Gastrocnemius medialis (tissue), 4 donors: ENCODE measurements at regions not wholly inside any gene's neighbourhood (a gene's known extent, or its start where the extent isn't known, plus 50 kb on each side); places are given as distances from the start of the nearest gene placed in this dataset.

ENCODE experiments used
- ATAC-seq, 2 donors: fragments of 150-250 bp; one replicate each; pipeline ENCODE4 v1.9.1; 2016
- DNase-seq, 2 donors: peaks; one replicate each; pipeline ENCODE4 v3.0.0-alpha.2; 2019
- H3K27ac ChIP-seq, 4 donors: fragments of 200-600 bp; sonication (generic); 1 replicate in 1 of 4; 2 replicates in 3 of 4; pipeline ENCODE4 v1.5.1; 2016 to 2018; ENCODE audit warnings: mild to moderate bottlenecking in 2 of 4, moderate library complexity in 1 of 4
- H3K27me3 ChIP-seq, 3 donors: fragments of 200-600 bp; sonication (generic) in 2 of 3; 1 replicate in 1 of 3; 2 replicates in 2 of 3; pipeline versions ENCODE4 v1.5.1 to v1.6.0; 2016 to 2019; ENCODE audit warnings: mild to moderate bottlenecking in 1 of 3, moderate library complexity in 1 of 3
- H3K36me3 ChIP-seq, 2 donors: fragments of 200-600 bp; sonication (generic) in 1 of 2; one replicate each; pipeline ENCODE4 v1.5.1; 2017 to 2018
- H3K4me1 ChIP-seq, 2 donors: fragments of 200-600 bp; sonication (generic) in 1 of 2; one replicate each; pipeline ENCODE4 v1.5.1; 2016 to 2017; ENCODE audit warnings: mild to moderate bottlenecking in 2 of 2
- H3K4me3 ChIP-seq, 4 donors: fragments of 200-600 bp; sonication (generic) in 3 of 4; 1 replicate in 1 of 4; 2 replicates in 3 of 4; pipeline ENCODE4 v1.5.1; 2016 to 2019; ENCODE audit warnings: mild to moderate bottlenecking in 2 of 4
- H3K9me3 ChIP-seq, 3 donors: fragments of 200-600 bp; sonication (generic) in 2 of 3; 1 replicate in 1 of 3; 2 replicates in 2 of 3; pipeline ENCODE4 v1.5.1; 2016 to 2019
- POLR2A ChIP-seq, 2 donors: fragments of 450-650 bp; IDR thresholded peaks; one replicate each; pipeline ENCODE4 v1.6.1; 2017; ENCODE audit warnings: antibody characterized with exemption in 2 of 2, mild to moderate bottlenecking in 2 of 2, moderate library complexity in 2 of 2
- in situ Hi-C, 4 donors: fragments of 200-750 bp; cut with MboI; loops; one replicate each; pipeline versions ENCODE4 v1.15.0 to v1.8.0; 2017; ENCODE audit warnings: low sequenced_read_pairs in 4 of 4
- intact Hi-C: fragments of 100-400 bp; cut with DNase I; formaldehyde crosslinking; loops from one replicate; pipeline ENCODE4 v1.15.1; 2023; ENCODE audit warnings: low total_unique reads
- TF ChIP-seq, protein P1 (sequence below), 5 experiments: fragments of 450-650 bp in 3 of 5; fragments of 200-600 bp in 2 of 5; sonication (generic) in 2 of 5; IDR thresholded peaks in 4 of 5; conservative IDR thresholded peaks in 1 of 5; 1 replicate in 4 of 5; 2 replicates in 1 of 5; pipeline ENCODE4 v1.5.1; 2016 to 2019; ENCODE audit warnings: antibody characterized with exemption in 5 of 5, mild to moderate bottlenecking in 3 of 5, moderate library complexity in 3 of 5

DNA sequence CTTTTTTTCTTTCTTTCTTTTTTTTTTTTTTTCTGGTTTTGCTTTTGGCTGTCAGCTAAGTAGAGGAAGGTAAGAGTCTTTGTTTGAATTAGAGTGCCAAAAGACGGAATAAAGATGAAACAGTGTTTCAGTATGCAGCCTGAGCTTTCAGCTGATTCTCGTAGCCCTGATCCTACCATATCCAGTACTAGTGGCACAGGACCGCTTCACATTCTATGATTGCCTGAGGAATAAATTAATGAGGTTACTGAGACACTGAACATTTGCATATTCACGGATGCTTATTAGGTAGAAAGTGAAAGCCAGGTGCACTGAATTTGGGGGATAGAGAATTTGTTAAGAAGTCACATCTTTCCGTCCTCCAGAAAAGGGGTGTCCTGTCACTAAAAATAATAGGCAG lies 421.5 kb upstream of the POU3F3 start:
- Histone ChIP-seq H3K27me3 (peaks cover 0 to 7% (median 4%) of the 10 kb centered on the region in 3 donors), H3K27ac (no peak overlapping the region), H3K4me3 (no peak overlapping the region), H3K36me3 (no peaks in the 10 kb centered on the region), H3K4me1 (no peaks in the 10 kb centered on the region), H3K9me3 (no peaks in the 10 kb centered on the region)
- intact Hi-C loops (no loop called here), in situ Hi-C loops (no loop called here)
- ATAC-seq (no peak), DNase-seq (no peak)
- TF ChIP-seq POLR2A (IDR thresholded peaks at IDR 0.05), result no peak
- TF ChIP-seq, protein P1, sequence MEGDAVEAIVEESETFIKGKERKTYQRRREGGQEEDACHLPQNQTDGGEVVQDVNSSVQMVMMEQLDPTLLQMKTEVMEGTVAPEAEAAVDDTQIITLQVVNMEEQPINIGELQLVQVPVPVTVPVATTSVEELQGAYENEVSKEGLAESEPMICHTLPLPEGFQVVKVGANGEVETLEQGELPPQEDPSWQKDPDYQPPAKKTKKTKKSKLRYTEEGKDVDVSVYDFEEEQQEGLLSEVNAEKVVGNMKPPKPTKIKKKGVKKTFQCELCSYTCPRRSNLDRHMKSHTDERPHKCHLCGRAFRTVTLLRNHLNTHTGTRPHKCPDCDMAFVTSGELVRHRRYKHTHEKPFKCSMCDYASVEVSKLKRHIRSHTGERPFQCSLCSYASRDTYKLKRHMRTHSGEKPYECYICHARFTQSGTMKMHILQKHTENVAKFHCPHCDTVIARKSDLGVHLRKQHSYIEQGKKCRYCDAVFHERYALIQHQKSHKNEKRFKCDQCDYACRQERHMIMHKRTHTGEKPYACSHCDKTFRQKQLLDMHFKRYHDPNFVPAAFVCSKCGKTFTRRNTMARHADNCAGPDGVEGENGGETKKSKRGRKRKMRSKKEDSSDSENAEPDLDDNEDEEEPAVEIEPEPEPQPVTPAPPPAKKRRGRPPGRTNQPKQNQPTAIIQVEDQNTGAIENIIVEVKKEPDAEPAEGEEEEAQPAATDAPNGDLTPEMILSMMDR (IDR thresholded peaks at IDR 0.05 in 4 of 5, conservative IDR thresholded peaks at IDR 0.05 in 1 of 5), result no peak

DNA sequence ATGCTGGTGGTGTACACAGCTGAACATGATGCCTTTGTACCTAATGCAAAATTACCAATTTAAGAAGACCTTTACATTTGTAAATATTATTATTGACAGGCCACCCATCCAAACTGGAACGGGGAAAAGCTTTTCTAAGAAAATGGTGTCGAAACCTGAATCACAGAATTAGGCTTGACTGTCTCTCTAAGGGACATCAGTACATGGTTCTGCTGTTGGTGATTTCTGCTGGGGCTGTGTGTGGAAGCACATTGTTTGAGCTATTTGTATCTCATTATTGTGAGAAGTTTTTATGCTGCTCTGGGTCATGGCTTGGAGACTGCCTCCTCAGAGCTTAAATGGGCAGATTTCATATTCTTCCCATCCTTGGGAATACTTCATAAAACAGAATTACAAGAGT lies 420.9 kb upstream of the POU3F3 start:
- intact Hi-C loops (no loop called here), in situ Hi-C loops (no loop called here)
- no peak for ATAC-seq
- TF ChIP-seq, protein P1 (IDR thresholded peaks at IDR 0.05 in 4 of 5, conservative IDR thresholded peaks at IDR 0.05 in 1 of 5), result no peak
- TF ChIP-seq POLR2A (IDR thresholded peaks at IDR 0.05), result no peak
- Histone ChIP-seq H3K4me1 (no peaks in the 10 kb centered on the region), H3K27me3 (peaks cover 0 to 7% (median 4%) of the 10 kb centered on the region in 3 donors), H3K9me3 (no peaks in the 10 kb centered on the region), H3K4me3 (no peak overlapping the region), H3K27ac (no peak overlapping the region), H3K36me3 (no peaks in the 10 kb centered on the region)
- no peak for DNase-seq

DNA sequence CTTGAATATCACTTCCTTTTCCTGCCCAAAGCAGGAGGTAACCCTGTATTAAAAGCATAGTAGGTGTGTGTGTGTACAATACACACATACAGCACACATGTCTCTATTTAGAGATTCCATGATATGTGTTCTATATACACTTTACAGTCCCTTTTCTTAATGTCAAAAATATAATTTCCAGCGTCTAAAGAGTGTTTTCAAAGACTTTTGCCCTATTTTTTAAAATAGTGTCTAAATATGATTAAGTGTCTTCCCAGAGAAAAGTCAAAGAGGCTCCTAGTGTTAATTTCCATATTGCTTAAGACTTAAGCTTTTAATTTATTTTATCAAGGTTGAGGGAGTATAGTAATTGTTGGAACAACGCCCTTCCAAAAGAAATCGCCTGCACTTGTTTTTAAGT lies 420.3 kb upstream of the POU3F3 start:
- no peak for DNase-seq
- in situ Hi-C loops (no loop called here), intact Hi-C loops (no loop called here)
- TF ChIP-seq POLR2A (IDR thresholded peaks at IDR 0.05), result no peak
- TF ChIP-seq, protein P1 (IDR thresholded peaks at IDR 0.05 in 4 of 5, conservative IDR thresholded peaks at IDR 0.05 in 1 of 5), result no peak
- H3K4me3 ChIP-seq, result no peak overlapping the region
- H3K4me1 ChIP-seq, result no peaks in the 10 kb centered on the region
- H3K9me3 ChIP-seq, result no peaks in the 10 kb centered on the region
- no peak for ATAC-seq
- H3K36me3 ChIP-seq, result no peaks in the 10 kb centered on the region
- peaks cover 0 to 7% (median 4%) of the 10 kb centered on the region in 3 donors for H3K27me3 ChIP-seq
- no peak overlapping the region for H3K27ac ChIP-seq

DNA sequence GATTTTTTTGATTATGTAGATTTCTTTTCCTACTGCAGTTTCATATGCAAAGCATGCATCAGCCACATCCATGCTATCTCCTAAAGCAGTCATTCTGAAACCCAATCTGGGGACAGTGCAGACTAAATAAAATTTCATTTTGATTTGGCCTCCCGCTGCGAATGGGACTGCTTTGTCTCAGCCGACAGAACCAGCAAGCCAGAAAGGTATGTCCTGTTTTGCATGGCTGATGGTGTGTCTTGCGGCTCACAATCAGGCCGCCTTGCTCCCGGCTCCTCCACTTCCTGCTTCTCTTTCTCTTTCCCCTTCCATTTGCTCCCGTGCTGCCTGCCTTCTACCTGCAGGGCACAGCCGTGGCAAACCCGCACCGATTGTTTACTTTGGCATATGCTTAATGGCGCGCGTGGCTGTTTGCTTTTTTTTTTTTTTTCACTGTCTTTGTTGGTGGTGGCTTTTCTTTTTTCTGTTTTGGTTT lies 419.6 kb upstream of the POU3F3 start:
- ATAC-seq, result no peak
- intact Hi-C loops (no loop called here), in situ Hi-C loops (no loop called here)
- TF ChIP-seq POLR2A (IDR thresholded peaks at IDR 0.05), result no peak
- TF ChIP-seq, protein P1 (IDR thresholded peaks at IDR 0.05 in 4 of 5, conservative IDR thresholded peaks at IDR 0.05 in 1 of 5), result no peak
- Histone ChIP-seq H3K36me3 (no peaks in the 10 kb centered on the region), H3K27ac (no peak overlapping the region), H3K9me3 (no peaks in the 10 kb centered on the region), H3K4me3 (peak overlapping the region in 1 of 4 donors; percentile 12), H3K4me1 (no peaks in the 10 kb centered on the region), H3K27me3 (peaks cover 0 to 7% (median 4%) of the 10 kb centered on the region in 3 donors)
- no peak for DNase-seq

DNA sequence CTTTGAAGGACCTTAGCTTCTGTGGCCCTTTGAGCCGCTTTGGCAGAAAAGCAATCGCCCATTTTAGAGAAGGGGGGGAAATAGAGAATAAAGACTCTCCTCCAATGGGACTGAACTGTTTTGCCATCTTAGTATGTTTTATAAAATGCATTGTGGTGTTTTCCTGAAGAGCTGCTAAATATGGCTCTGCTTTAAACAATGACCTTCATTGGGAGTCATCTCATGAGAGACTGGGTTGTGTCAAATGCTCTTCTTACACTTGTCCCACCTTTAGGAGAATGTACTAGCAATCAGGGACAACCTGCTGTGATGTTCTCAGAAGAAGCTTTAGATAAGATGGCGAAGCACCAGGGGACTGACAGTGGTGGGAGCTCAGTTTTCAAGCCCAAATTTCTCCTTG lies 418.9 kb upstream of the POU3F3 start:
- H3K36me3 ChIP-seq, result no peaks in the 10 kb centered on the region
- peaks cover 0 to 7% (median 4%) of the 10 kb centered on the region in 3 donors for H3K27me3 ChIP-seq
- no peak for ATAC-seq
- intact Hi-C loops (no loop called here), in situ Hi-C loops (no loop called here)
- DNase-seq, result no peak
- H3K4me3 ChIP-seq, result no peak overlapping the region
- no peaks in the 10 kb centered on the region for H3K4me1 ChIP-seq
- H3K9me3 ChIP-seq, result no peaks in the 10 kb centered on the region
- H3K27ac ChIP-seq, result no peak overlapping the region
- TF ChIP-seq, protein P1 (IDR thresholded peaks at IDR 0.05 in 4 of 5, conservative IDR thresholded peaks at IDR 0.05 in 1 of 5), result no peak
- no peak for TF ChIP-seq POLR2A (IDR thresholded peaks at IDR 0.05)
